HG02938 (cell line): ENCODE measurements at regions not wholly inside any gene's neighbourhood (a gene's known extent, or its start where the extent isn't known, plus 50 kb on each side); places are given as distances from the start of the nearest gene placed in this dataset.

ENCODE experiments used
- ATAC-seq: cut with Tn5 transposase; IDR thresholded peaks from one replicate; pipeline ENCODE4 v1.9.1; 2021; ENCODE audit warnings: mild to moderate bottlenecking, moderate library complexity; ENCODE audit not compliant: unreplicated experiment

DNA sequence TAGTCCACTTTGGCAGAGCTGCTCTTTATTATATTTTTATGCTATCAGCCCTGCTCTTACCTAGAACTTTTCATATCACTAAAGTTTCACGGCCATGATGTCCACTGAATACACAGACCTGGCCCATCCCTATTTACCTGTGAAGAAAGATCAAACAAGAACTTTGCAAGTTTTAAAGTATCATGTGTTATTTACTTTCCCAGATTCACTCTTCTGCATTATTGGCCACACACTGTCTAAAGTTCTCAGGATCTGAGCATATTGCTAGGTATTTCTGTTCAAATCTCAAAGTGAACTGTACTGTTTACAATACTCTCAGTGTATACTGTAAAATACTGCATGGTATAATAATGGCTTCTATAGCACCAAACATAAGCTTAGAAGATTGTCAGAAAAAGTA lies 405.2 kb downstream of the KLF12 start:
- ATAC-seq = no peak

DNA sequence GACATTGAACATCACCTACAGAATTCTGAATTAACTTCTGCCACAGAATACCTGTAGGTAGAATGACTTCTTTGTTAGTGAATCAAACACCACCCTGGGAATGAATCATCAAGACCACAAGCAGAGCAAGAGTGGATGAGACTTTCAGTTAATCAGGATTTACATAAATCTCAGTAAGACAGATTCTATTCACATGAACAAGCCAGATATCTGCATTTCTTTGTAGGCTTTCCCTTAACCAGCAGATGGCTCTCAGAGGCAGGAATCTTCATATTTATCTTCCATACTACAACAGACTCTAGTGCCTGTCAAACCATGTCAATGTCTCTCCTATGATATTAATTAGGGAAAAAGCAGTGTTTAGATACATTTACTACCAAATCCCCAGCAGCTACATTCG lies 412.1 kb downstream of the KLF12 start:
- ATAC-seq = peak; percentile 95

DNA sequence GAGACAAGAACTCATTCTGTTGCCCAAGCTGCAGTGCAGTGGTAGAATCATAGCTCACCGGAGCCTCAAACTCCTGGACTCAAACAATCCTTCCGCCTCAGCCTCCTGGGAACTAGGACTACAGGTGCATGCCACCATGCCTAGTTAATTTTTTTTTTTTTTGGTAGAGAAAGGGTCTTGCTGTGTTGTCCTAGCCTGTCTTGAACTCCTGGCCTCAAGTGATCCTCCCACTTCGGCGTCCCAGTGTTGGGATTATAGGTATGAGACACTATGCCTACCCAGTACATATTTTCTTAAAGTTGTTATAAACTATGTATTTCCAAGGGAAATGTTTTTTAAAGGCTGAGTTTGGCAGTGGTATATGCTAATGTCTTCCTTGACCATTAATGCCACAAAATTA lies 412.6 kb downstream of the KLF12 start:
- peak; percentile 3 for ATAC-seq

DNA sequence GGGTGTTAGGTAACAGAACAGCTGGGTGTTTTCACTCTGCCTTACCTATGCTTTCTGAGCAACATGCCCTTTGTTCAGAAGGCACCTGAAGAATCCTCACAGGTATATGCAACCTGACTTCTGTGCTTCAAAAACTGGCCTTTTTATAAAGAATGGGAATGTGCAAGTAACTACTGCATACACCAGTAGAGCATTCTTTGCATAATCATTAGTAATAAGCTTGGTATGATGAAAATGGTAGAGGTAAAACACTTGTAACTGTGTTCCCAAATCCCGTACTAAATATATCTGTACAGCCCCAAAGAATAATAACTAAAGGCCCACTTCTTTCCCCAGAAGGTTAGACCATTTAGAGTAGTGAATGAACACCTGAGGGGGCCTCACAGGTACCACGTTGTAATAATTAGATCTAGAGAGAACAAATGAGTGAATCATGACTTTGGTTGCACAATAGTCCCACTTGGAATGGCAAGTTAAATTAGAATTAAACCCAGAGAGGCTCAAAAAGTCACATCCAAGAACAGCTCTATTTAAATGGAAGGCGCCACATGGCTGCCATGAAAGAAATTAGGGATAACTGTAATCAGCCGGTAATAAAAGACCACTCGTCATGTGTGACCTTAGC lies 413.9 kb downstream of the KLF12 start:
- no peak for ATAC-seq

DNA sequence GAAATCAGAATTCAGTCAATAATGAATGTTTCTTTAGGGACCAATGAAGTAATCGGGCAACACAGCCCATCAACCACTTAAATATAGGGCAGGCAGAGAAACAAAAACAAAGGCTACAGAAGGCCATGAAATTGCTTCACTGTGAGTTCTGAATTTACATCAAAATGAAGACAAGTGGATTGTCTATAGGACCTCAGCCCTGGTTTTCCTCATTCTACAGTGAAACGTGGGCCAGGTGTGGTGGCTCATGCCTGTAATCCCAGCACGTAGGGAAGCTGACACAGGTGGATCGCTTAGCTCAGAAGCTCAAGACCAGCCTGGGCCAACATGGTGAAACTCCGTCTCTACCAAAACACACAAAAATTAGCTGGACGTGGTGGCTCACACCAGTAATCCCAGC lies 416.0 kb downstream of the KLF12 start:
- no peak for ATAC-seq

DNA sequence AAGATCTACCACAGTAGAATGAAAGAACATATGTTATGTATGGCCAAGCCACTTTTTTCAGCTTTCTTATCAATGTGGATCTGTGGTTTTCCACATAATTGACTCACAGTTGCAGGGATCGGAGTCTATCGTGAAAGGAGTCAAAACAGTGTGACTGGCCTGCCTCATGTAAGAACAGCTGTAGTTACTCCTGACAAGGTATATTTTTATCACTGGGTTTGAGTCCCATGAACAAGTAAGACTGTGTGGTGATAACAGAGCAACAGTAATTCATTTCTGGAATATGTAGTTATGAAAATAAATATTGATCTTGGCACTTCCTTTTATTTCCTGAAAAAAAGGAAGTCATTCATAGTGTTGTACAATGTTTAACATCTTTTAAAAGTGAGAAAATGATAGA lies 416.6 kb downstream of the KLF12 start:
- ATAC-seq = no peak

DNA sequence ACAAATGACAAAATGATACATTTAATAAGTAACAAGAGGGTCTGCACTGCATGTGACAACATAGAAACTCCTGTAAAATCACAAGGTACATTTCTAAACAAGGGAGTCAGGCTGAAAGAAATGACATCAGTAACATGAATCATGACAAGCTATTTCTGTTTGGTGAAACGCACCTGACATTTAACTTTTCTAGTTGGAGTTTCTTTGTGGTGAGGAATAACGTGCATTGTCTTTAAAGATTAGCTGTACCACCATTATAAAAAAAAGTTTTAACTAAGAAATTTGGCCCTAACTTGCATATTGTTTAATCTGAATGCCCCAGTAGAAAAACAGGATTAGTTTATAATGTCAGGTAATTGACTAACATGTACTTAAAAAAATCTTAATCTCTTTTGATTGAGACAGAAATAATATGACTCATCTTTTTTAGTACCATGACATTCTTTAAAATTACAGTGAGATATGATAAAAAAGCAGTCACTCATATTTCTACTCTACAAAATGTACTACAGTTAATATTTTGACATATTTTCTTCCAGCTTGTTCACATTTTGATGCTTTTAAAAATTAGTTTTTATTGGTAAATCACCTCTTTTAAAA lies 418.2 kb downstream of the KLF12 start:
- ATAC-seq = peak; percentile 52

DNA sequence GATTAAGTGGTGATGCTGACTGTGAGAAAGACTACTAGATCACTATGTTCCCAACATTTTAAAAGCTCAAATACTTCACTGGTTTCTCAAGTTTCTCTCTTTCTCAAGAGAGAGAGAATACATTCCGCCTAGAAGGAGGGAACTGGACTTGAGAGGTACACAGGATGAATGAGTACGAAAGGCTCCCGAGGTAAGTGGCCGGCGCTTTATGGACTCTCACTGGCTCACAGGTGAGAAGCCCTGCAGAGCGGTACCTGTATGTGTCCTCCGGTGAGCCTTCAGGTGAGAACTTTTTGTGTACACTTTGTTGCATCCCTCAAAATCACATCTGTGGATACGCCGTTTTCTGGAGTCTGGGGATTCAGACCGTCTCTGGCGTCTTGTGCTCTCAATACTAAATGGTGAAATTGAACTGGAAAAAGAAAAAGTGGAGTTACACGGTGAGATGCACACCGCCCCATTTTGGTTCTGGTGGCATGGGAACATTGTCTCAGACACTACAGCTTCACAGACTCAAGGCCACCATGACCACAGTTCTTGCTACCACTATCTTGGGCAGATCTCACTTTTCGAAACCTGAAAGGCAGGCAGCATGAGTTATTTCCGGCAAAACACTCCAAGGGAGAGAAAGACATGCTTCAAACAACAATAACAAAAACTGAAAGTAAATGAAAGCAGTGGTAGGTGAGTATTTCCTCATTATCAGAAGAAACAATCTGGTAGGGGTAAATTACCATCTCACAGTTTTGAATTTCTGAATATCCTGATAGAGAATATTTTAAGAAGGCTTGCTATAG lies 418.9 kb downstream of the KLF12 start:
- peak; percentile 67 for ATAC-seq

DNA sequence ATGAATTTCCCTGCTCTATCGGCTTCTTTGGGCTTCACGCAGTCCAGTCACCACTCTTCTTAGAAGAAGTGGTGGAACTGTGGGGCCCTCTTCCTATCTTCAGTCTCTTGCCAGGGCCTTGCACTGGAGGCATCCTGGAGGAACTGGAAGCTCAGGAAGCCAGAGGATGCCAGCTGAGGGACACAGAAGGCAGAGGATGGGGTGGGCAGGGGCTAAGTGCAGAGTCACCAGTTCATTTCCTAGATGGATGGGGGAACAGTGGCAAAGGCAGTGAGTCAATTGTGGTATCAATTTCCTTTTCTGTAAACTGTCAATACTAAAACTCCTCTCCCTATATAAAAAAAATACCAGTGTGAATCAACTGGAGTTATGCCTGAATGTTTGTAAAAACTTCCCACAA lies 419.7 kb downstream of the KLF12 start:
- ATAC-seq = no peak

DNA sequence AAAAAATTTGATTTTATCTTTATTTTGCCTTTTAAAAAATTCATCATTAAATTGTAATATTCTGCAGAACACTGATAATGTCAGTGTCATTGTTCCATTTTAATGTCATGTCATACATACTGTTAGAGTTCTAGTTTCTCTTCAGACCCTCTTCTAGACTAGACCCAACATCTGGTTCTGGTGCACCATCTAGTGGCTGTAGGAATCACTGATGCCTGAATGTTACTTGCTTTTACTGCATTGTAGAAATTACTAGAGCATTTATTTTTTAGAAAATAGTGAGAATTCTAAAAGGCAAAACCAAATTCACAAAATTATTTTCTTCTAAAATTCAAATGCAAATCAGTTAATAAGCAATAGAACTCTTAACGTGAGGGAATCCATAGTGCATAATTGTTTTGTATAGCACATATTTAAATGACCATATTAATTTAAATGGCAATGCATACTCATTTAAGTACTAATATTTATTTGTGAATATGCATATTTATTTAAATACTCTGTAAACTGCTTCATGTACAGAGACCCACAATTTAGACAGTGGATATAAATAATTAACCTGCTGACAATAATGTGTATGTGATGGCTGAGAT lies 425.7 kb downstream of the KLF12 start:
- peak; percentile 90 for ATAC-seq

DNA sequence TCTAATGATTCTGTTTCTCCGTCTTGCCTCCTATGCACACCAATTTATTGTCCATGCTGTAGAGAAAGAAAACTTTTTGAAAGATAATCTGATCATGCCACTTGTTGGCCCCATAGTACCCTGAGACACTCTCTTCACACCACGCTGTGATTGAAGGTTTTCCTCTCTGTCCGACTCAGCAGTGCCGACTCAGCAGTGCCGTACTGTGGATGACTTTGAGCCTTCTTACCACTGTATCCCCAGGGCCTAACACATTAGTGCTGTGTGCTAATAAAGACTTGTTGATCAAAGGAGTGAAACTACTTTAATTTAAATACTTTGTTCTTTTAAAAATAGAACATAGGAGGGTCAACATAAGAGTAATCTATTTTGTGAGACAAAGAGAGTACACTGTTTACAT lies 429.6 kb downstream of the KLF12 start:
- no peak for ATAC-seq

DNA sequence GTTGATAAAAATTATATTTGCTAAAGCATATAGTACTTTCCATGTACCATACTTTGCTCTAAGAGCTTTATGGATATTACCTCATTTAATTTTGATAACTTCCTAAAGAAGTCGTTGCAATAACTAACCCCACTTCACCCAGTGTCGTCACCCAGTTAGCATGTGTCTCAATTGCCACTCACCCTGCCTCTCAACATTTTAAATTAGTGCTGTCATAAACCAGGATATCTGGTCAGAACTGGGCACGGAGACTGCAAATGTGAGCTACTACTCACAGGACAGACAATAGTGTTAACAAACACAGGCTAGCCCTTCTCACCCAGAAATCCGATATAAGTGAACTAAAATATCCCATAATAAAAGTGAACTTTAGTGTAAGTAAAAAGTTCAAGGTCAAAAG lies 430.6 kb downstream of the KLF12 start:
- ATAC-seq = no peak

DNA sequence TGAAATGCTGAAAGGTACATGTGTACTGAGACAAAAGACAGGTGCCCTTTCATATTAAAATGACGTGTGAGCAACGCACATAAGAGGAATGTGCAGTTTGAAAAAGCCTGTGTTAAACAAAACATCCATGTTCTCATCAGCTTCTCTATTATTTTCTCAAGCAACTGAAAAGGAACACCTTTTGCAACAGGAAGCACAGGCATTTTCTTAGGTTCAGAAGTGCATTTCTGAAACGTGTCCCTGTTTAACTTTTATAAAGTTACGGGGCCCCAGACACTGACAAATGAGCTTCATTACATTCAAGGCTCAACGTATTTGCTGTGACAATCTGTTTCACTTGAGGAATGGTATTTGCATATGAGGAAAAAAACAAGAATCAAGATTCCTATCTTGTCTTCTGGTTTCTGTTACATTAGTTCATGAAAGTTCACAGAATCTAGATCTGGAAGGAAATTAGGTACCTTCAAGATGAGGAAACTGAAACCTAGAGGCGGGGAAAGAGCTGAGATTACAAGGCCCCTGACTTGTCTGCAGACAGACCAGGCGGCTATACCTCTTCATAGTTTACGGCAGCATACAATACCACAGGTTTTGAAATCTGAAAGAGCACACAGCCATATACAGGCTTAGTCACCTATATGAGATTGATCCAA lies 431.7 kb downstream of the KLF12 start:
- peak; percentile 51 for ATAC-seq

DNA sequence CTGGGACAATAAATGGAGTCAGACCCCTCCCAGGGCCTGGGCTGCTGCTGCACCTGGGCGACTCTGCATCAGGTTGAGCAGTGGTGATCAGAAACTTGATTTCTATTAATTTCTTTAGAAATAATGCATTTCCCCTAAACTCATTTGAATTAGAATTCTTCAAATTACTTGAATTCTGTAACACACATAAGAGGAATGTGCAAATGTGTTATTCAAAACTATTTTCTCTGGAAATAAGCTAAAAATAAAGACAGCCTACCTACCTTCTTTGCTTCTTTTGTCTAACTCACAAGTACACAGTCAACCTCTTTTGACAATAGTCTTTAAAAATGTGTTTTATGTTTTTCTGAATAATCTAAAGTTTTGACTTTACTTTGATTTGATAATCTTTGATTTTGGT lies 433.0 kb downstream of the KLF12 start:
- no peak for ATAC-seq

DNA sequence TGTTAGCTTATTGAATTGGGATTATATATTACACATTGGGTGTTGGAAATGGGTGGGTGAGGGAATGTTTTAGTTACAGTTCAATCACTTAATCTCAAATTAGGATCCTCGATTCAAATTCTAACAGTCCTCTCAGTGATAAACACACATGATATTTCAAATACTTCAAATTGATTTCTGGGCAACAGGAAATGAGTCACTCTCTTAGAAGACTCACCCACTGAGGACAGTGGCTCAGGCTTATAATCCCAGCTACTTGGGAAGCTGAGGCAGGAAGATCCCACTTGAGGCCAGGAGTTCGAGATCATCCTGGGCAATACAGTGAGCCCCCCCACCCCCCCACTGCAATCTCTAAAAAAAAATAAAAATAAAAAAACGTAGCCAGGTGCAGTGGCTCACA lies 435.3 kb downstream of the KLF12 start:
- no peak for ATAC-seq

DNA sequence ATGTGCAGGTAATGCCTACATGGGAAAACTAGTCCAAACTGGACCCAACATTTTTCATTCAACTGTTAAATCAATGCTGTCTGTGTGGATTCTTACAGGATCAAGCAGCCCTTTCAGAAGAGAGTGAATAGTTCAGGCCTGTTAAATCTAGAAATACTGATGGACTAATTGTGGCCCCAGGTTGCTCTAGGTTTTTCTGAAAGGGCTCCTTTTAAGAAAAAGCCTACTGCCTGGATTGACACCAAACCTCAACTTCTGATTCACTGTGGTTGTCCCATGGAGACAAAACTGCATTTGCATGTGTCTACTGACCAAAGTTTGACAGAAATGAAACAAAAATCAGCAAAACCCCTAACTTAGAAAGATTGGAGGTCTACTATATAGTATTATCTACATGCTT lies 437.0 kb downstream of the KLF12 start:
- ATAC-seq = no peak

DNA sequence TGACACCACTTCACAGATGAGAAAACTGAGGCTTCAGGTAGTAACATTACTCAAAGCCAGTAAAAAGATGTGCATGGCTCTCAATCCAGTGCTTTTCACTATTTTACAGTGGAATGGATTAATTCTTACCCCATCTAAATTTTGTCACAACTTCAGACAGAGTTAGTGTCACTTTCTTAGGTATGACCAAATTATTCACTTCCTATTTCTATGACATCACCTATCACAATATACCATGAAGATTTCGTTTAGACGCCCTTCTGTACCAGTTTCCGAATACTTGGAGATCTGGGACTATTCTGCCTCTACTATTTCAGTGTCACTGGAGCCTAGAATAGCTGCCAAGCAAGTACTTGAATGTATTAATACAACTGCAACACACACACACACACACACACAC lies 437.5 kb downstream of the KLF12 start:
- no peak for ATAC-seq

DNA sequence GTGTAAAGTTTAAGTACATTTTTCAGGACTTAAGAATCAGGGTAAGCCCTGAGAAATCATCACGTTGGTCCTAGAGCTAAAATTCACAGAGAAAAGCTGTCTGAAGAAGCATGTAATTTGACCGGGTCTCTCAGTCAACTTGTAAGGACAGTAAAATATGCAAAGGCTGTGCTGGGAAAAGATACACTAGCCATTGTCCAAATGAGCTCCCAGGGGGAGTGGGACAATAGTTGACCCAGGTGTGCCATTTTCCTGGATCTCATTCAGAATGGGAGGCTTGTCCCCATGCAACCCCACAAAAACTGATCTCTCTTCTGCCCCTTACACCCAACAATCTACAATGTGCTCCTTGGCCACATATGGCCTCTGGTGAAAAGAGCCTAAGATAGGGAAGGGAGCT lies 437.9 kb downstream of the KLF12 start:
- no peak for ATAC-seq

DNA sequence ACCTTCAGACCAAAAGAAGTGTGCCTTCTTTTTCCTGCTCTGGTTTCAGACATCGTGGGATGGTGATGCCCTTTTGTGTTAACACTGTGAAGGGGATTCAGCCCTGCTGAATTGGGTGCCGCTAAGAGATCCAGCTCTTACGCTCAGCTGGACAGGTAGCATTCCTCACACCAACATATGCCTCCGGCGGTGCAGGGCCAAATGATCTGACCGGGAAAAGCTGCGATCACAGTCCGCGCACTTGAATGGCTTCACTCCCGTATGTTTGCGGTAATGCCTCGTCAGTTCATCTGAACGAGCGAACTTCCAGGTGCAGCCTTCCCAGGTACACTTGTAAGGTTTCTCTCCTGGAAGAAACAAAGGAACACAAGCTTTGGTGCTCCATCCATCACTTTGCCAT lies 438.9 kb downstream of the KLF12 start:
- ATAC-seq = no peak

DNA sequence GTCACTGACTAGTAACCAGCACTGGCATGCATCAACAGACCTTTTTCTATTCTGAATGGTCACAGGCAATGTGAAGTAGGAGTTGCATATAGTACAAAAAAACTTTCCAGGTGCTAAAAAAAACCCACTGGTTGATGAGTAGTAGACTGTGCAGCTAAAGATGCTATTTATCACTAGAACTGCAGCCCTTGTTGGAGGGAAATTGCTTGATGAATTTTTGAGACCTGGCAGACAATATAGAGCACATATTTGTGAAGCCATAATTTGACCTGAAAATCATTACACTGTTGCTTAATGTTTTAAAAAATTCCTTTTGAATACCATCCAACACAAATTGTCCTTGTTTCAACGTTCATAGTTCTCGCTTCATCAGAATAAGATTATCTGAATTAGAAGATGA lies 441.0 kb downstream of the KLF12 start:
- ATAC-seq = no peak

DNA sequence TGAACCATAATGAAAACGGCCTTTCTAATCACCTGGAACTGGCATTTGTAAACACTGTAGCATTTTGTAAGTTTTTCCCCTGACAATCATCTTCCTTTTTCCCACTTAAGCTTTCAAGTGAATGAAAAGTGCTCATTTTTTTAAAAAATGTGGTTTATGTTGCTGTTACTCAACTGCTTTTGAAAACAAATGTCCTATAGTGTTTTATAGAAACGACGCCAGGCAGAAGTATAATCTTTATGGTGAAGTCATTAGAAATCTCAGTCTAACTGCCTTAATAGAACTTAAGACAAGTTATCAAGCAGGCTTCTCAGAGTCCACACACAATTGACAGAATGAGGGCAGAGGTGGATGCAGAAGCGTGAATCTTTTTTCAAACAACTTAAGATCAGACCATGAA lies 442.3 kb downstream of the KLF12 start:
- no peak for ATAC-seq

DNA sequence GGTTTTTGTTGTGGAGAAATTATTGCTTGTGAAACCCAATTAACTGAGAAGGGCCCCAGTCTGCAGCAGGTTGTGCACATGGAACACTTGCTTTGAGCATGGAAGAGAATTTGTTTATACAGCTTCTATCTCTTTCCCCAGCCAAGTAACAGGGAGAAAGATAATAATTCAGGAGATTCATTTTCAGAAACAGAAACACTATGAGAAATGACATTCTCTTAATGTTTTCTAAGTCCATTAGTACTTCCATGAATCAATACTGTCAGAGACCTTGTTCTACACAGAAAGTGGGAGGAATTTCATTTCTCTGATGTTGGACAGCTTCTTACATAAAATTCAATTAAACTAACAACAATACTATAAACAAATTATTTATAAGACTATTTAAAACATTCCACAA lies 446.3 kb downstream of the KLF12 start:
- no peak for ATAC-seq
